GM23248 (cell line): ENCODE measurements at regions not wholly inside any gene's neighbourhood (a gene's known extent, or its start where the extent isn't known, plus 50 kb on each side); places are given as distances from the start of the nearest gene placed in this dataset.

Experiments used
- EZH2 ChIP-seq: fragments of 200-600 bp; sonication (generic); IDR thresholded peaks from 2 replicates; pipeline ENCODE4 v1.6.1; 2018; ENCODE audit warnings: antibody characterized with exemption, mild to moderate bottlenecking; ENCODE audit not compliant: insufficient read depth, poor library complexity, severe bottlenecking
- EZH2phosphoT487 ChIP-seq: fragments of 200-600 bp; sonication (generic); IDR thresholded peaks from 2 replicates; pipeline ENCODE4 v1.6.1; 2018; ENCODE audit warnings: antibody characterized with exemption, moderate library complexity, mild to moderate bottlenecking, low read depth; ENCODE audit not compliant: insufficient read depth

DNA sequence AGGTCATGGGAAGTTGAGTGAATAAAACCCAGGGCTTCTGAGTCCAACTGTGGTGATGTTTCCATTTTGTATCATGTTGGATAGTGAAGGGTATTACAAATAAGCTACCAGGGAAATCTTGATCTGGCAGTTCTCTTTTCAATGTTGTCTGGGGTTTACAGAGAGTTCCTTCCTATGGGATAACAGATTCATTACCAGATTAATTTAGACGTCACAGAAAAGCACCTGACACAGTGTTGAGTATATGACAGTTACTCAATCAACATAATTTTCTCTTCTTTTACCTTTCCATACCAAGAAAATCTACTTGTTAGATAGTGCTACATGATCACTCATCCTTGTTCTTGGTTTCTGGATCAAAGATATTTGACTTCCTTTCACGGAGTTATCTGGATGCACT lies 270.9 kb downstream of the ACTL7B start:
- no peak for TF ChIP-seq EZH2
- no peak for TF ChIP-seq EZH2phosphoT487
